ENCODE measurements at regions not wholly inside any gene's neighbourhood (a gene's known extent, or its start where the extent isn't known, plus 50 kb on each side); places are given as distances from the start of the nearest gene placed in this dataset.

DNA sequence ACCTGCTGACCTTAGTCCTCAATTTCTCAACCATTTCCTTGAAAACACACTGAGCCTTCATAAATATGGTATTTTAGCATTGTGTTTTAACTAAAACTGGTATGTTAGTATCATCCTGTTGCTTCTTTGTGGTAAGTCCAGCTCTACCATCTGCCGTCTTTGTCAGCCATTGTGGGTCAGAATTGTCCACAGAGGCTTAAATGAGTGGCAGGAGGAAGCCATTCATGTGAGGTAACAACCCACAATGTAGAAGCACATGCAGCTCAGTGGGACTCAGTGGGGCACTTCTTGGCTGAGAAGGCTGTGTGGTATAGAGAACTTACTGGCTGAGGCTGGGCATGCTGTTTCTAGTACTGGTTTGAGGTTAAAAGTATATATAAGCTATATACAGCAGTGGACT lies 149.2 kb upstream of the NR3C1 start:
- Histone ChIP-seq H3K27me3 (ENCODE audit: control insufficient read depth, insufficient read depth, low read length) (no peaks in the 10 kb centered on the region), H3K27ac (ENCODE audit: insufficient read depth, low read length) (peak overlapping the region; percentile 61), H3K4me2 (ENCODE audit: extremely low read depth, insufficient read depth, low read length) (no peak overlapping the region), H3K4me3 (replicated peaks in 1 of 4; ENCODE audit: control extremely low read depth in 1 of 4, insufficient read depth in 1 of 4, low read depth in 3 of 4, low read length in 4 of 4) (no peak overlapping the region), H3K9ac (ENCODE audit: insufficient read depth, low read length) (no peak overlapping the region), H4K20me1 (ENCODE audit: control insufficient read depth, extremely low read depth, insufficient read depth, low read length) (no peaks in the 10 kb centered on the region), H3K9me3 (ENCODE audit: control insufficient read depth, insufficient read depth, low read depth, low read length) (no peaks in the 10 kb centered on the region), H3K4me1 (ENCODE audit: control insufficient read depth, extremely low read depth, insufficient read depth, low read length) (peaks cover 29% of the 10 kb centered on the region), H3K79me2 (ENCODE audit: control insufficient read depth, insufficient read depth, low read length) (no peaks in the 10 kb centered on the region), H3K36me3 (ENCODE audit: control insufficient read depth, insufficient read depth, low read length) (no peaks in the 10 kb centered on the region), H2AFZ (ENCODE audit: low read length) (no peak overlapping the region)
- no peak for DNase-seq (ENCODE audit: low read depth in 2 of 2)
- TF ChIP-seq EZH2 (IDR thresholded peaks at IDR 0.05; ENCODE audit: low read length, missing control alignments): no peak
- TF ChIP-seq, protein P1, sequence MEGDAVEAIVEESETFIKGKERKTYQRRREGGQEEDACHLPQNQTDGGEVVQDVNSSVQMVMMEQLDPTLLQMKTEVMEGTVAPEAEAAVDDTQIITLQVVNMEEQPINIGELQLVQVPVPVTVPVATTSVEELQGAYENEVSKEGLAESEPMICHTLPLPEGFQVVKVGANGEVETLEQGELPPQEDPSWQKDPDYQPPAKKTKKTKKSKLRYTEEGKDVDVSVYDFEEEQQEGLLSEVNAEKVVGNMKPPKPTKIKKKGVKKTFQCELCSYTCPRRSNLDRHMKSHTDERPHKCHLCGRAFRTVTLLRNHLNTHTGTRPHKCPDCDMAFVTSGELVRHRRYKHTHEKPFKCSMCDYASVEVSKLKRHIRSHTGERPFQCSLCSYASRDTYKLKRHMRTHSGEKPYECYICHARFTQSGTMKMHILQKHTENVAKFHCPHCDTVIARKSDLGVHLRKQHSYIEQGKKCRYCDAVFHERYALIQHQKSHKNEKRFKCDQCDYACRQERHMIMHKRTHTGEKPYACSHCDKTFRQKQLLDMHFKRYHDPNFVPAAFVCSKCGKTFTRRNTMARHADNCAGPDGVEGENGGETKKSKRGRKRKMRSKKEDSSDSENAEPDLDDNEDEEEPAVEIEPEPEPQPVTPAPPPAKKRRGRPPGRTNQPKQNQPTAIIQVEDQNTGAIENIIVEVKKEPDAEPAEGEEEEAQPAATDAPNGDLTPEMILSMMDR (conservative IDR thresholded peaks at IDR 0.05 in 1 of 2, IDR thresholded peaks at IDR 0.05 in 1 of 2; ENCODE audit: low read depth in 1 of 2, low read length in 2 of 2): no peak

DNA sequence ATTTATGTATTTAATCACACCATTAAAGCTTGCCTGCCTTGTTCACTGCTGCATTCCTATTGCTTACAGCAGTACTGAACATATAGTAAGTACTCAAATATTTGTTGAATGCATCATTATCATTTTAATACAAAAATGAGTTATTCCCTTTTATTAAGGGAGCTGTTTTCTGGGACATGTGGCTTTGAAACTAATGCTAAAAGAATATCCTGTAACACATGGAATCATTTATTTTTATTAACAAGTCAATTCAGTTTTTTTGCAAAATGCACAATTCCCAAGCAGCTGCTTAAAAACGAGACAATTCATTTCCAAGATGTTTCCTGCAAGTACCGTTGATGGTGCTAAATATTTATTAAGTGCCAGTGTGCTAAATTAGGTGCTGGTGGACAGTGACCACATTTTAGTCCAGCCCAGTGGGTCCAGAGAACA lies 148.3 kb upstream of the NR3C1 start:
- peak; percentile 39 to 44 for DNase-seq (ENCODE audit: low read depth in 2 of 2)

DNA sequence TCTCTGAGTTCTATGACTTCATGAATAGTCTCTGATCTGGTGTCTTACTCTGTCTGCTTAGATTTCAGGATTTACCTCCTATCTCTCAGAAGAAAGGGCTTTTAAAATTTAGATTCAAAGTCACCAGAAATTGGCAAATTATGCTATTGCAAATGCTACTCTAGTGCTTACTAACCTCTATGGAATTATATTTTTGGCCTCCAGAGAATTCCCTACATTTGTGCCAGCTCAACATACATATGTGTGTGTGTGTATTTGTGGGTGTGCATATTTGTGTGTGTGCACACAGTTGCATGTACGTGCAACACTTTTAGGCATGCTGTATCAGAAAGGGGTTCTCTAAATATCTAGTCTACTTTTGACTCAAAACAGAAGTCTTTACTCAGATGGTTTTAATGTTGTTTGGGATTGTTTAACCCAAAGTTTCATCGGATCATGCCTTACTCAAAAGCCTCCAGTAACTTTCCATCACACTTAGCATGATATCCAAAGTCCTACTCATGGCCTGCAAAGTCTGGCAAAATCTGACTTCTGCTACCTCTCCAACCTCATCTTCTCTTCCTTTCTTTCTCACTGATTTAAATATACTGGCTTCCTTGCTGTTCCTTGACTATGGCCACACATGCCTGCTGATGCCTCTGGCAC lies 147.6 kb upstream of the NR3C1 start:
- Histone ChIP-seq H3K9ac (ENCODE audit: insufficient read depth, low read length) (no peak overlapping the region), H3K4me1 (ENCODE audit: control insufficient read depth, extremely low read depth, insufficient read depth, low read length) (peaks cover 26% of the 10 kb centered on the region), H3K27me3 (ENCODE audit: control insufficient read depth, insufficient read depth, low read length) (no peaks in the 10 kb centered on the region), H3K27ac (ENCODE audit: insufficient read depth, low read length) (peak overlapping the region; percentile 56), H3K36me3 (ENCODE audit: control insufficient read depth, insufficient read depth, low read length) (no peaks in the 10 kb centered on the region), H3K4me3 (replicated peaks in 1 of 4; ENCODE audit: control extremely low read depth in 1 of 4, insufficient read depth in 1 of 4, low read depth in 3 of 4, low read length in 4 of 4) (no peak overlapping the region), H3K4me2 (ENCODE audit: extremely low read depth, insufficient read depth, low read length) (no peak overlapping the region), H2AFZ (ENCODE audit: low read length) (no peak overlapping the region), H3K9me3 (ENCODE audit: control insufficient read depth, insufficient read depth, low read depth, low read length) (no peaks in the 10 kb centered on the region), H4K20me1 (ENCODE audit: control insufficient read depth, extremely low read depth, insufficient read depth, low read length) (no peaks in the 10 kb centered on the region), H3K79me2 (ENCODE audit: control insufficient read depth, insufficient read depth, low read length) (no peaks in the 10 kb centered on the region)
- peak; percentile 47 to 48 for DNase-seq (ENCODE audit: low read depth in 2 of 2)
- TF ChIP-seq, protein P1 (conservative IDR thresholded peaks at IDR 0.05 in 1 of 2, IDR thresholded peaks at IDR 0.05 in 1 of 2; ENCODE audit: low read depth in 1 of 2, low read length in 2 of 2): no peak
- TF ChIP-seq EZH2 (IDR thresholded peaks at IDR 0.05; ENCODE audit: low read length, missing control alignments): no peak

More for the DNA sequence above, 148.3 kb upstream of the NR3C1 start:
- peak overlapping the region; percentile 61 for H3K27ac ChIP-seq (ENCODE audit: insufficient read depth, low read length)
- H3K9ac ChIP-seq (ENCODE audit: insufficient read depth, low read length): no peak overlapping the region
- H3K4me2 ChIP-seq (ENCODE audit: extremely low read depth, insufficient read depth, low read length): peak overlapping the region; percentile 33
- H3K4me1 ChIP-seq (ENCODE audit: control insufficient read depth, extremely low read depth, insufficient read depth, low read length): peaks cover 27% of the 10 kb centered on the region
- no peaks in the 10 kb centered on the region for H3K27me3 ChIP-seq (ENCODE audit: control insufficient read depth, insufficient read depth, low read length)
- no peak overlapping the region for H3K4me3 ChIP-seq (replicated peaks in 1 of 4; ENCODE audit: control extremely low read depth in 1 of 4, insufficient read depth in 1 of 4, low read depth in 3 of 4, low read length in 4 of 4)
- no peaks in the 10 kb centered on the region for H4K20me1 ChIP-seq (ENCODE audit: control insufficient read depth, extremely low read depth, insufficient read depth, low read length)
- H2AFZ ChIP-seq (ENCODE audit: low read length): no peak overlapping the region
- H3K9me3 ChIP-seq (ENCODE audit: control insufficient read depth, insufficient read depth, low read depth, low read length): no peaks in the 10 kb centered on the region
- H3K36me3 ChIP-seq (ENCODE audit: control insufficient read depth, insufficient read depth, low read length): no peaks in the 10 kb centered on the region
- H3K79me2 ChIP-seq (ENCODE audit: control insufficient read depth, insufficient read depth, low read length): no peaks in the 10 kb centered on the region
- TF ChIP-seq, protein P1 (conservative IDR thresholded peaks at IDR 0.05 in 1 of 2, IDR thresholded peaks at IDR 0.05 in 1 of 2; ENCODE audit: low read depth in 1 of 2, low read length in 2 of 2): no peak
- no peak for TF ChIP-seq EZH2 (IDR thresholded peaks at IDR 0.05; ENCODE audit: low read length, missing control alignments)

Data from fibroblast of lung (primary cell).